Common myeloid progenitor, CD34-positive (primary cell): ENCODE measurements at regions not wholly inside any gene's neighbourhood (a gene's known extent, or its start where the extent isn't known, plus 50 kb on each side); places are given as distances from the start of the nearest gene placed in this dataset.

Experiments
- CTCF ChIA-PET: fragments of 350-600 bp; sonication (Branson Sonifier 250); formaldehyde crosslinking; loops from one replicate; lab custom pipeline; 2021; ENCODE audit warnings: antibody characterized with exemption; lab: Charles Lee
- POLR2A ChIA-PET: fragments of 350-600 bp; sonication (Branson Sonifier 250); formaldehyde crosslinking; loops from one replicate; lab custom pipeline; 2021; ENCODE audit warnings: antibody characterized with exemption; lab: Charles Lee
- DNase-seq, 3 donors: peaks; one replicate each; pipeline versions ENCODE4 v3.0.0 to v3.0.0-alpha.2; 2013
- H3K27ac ChIP-seq, 2 experiments: 1 replicate in 1 of 2; 2 replicates in 1 of 2; pipeline ENCODE4 v1.7.0; 2013; ENCODE audit warnings: inconsistent platforms in 2 of 2, low read length in 2 of 2, mild to moderate bottlenecking in 2 of 2, low read depth in 1 of 2, moderate library complexity in 1 of 2; ENCODE audit not compliant: severe bottlenecking in 2 of 2, insufficient read depth in 1 of 2, poor library complexity in 1 of 2
- H3K27me3 ChIP-seq, 5 experiments: replicated peaks in 2 of 5; 1 replicate in 3 of 5; 2 replicates in 2 of 5; pipeline versions ENCODE4 v1.6.1 to v1.7.0; 2013; ENCODE audit warnings: low read length in 4 of 5, mild to moderate bottlenecking in 2 of 5, moderate library complexity in 2 of 5, inconsistent platforms in 1 of 5; ENCODE audit not compliant: insufficient read depth in 5 of 5, control insufficient read depth in 4 of 5
- H3K36me3 ChIP-seq, 4 experiments: 1 replicate in 2 of 4; 2 replicates in 2 of 4; pipeline versions ENCODE4 v1.6.1 to v1.7.0; 2013; ENCODE audit warnings: low read length in 3 of 4, control low read depth in 1 of 4, mild to moderate bottlenecking in 1 of 4; ENCODE audit not compliant: control insufficient read depth in 4 of 4, insufficient read depth in 4 of 4
- H3K4me1 ChIP-seq, 4 experiments: 1 replicate in 3 of 4; 2 replicates in 1 of 4; pipeline versions ENCODE4 v1.6.1 to v1.7.1; 2013; ENCODE audit warnings: low read length in 3 of 4, mild to moderate bottlenecking in 3 of 4, control low read depth in 1 of 4, inconsistent platforms in 1 of 4, moderate library complexity in 1 of 4; ENCODE audit not compliant: control insufficient read depth in 4 of 4, insufficient read depth in 4 of 4; ENCODE audit errors: control extremely low read depth in 1 of 4
- H3K4me3 ChIP-seq, 7 experiments: 1 replicate in 4 of 7; 2 replicates in 3 of 7; pipeline versions ENCODE4 v1.5.1 to v1.7.0; 2013; ENCODE audit warnings: mild to moderate bottlenecking in 7 of 7, low read length in 6 of 7, moderate library complexity in 6 of 7, inconsistent platforms in 2 of 7, low read depth in 2 of 7, control low read depth in 1 of 7; ENCODE audit not compliant: insufficient read depth in 4 of 7, control insufficient read depth in 1 of 7; ENCODE audit errors: extremely low read depth in 1 of 7
- H3K9me3 ChIP-seq, 5 experiments: 1 replicate in 4 of 5; 2 replicates in 1 of 5; pipeline versions ENCODE4 v1.6.1 to v1.7.1; 2013; ENCODE audit warnings: low read length in 4 of 5, mild to moderate bottlenecking in 2 of 5, inconsistent platforms in 1 of 5, low read depth in 1 of 5, moderate library complexity in 1 of 5; ENCODE audit not compliant: control insufficient read depth in 4 of 5, insufficient read depth in 2 of 5; ENCODE audit errors: control extremely low read depth in 1 of 5
- WGBS: methylation state at CpG from one replicate; pipeline ENCODE4 v1.1.5; 2013; ENCODE audit not compliant: insufficient coverage; 5-methylcytosine and 5-hydroxymethylcytosine counted together

DNA sequence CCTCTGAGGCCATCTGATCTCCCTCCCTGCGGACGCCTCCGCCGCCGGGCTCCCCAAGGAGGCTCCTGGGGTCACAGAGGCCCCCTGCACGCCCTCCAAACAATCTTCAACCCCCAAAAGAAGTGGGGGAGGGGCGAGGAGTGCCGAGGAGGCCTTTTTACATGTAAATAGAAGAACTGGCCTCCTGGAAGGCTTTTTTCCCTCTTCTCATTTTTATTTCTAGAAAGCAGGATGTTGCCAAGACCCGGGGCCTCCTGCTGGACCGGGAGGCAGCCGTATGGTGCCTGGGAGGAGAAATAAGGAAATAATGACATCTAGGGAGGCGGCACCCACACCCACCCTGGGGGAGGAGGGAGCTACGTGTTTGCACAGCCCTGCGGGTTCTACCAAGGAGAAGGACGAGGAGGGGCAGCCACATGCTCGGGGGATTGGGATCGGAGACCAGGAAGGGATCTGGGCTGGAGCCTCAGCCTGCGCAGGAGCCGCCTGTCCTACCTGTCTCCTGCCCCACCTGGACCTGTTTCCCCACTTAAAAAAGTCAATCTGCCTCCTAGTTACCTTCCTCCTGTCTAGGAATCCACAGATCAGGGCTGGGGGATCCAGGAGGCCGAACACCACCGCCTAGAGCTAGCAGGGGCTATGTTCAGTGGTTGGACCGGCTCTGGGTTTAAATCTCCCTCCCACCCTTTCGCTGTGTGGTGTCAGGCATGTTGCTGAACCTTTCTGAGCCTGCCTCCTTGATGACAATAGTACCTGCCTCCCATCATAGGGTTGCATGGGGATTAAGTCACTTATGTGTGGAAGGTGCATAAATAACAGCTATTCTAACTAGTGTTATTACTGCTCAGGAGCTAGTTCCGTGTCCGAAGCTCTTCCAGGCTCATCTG is 175.7 kb upstream of the GSE1 start:
- Histone ChIP-seq H3K4me1 (peaks cover 3 to 23% (median 16%) of the 10 kb centered on the region in 4 experiments), H3K9me3 (no peaks in the 10 kb centered on the region), H3K4me3 (peak overlapping the region in 2 of 7 experiments; percentile 19 to 38), H3K27ac (peak overlapping the region in 1 of 2 experiments; percentile 40), H3K27me3 (no peaks in the 10 kb centered on the region), H3K36me3 (no peaks in the 10 kb centered on the region)
- peak in 2 of 3 donors; percentile 31 to 34 for DNase-seq
- 61% methylated on average over 7 of the region's 25 CpGs for WGBS
- ChIA-PET POLR2A (no interaction called here), CTCF (interaction anchor here (0.9 to 3.6 kb wide), 5 partner anchors 9 to 16 kb away, joined by 3 to 19 read pairs (median 3); no protein-coding TSS in a partner anchor)

- Histone ChIP-seq H3K4me3 (no peak overlapping the region), H3K4me1 (peaks cover 3 to 23% (median 21%) of the 10 kb centered on the region in 4 experiments), H3K36me3 (no peaks in the 10 kb centered on the region), H3K27me3 (no peaks in the 10 kb centered on the region), H3K27ac (no peak overlapping the region), H3K9me3 (no peaks in the 10 kb centered on the region)
- ChIA-PET POLR2A (no interaction called here), CTCF (interaction anchor here (1.0 to 1.1 kb wide), 2 partner anchors 35 to 122 kb away, joined by 4 read pairs; no protein-coding TSS in a partner anchor)
- no peak for DNase-seq
- 96% methylated on average over 5 of the region's 14 CpGs for WGBS
These were observed 174.0 kb upstream of the GSE1 start for GRCh38 chr16:85438981-85439685.

GRCh38 chr16:85440744-85441143 is 172.4 kb upstream of the GSE1 start:
- ChIA-PET POLR2A (interaction anchor here (1.3 kb wide), 1 partner anchor 177 kb away, joined by 3 read pairs; no protein-coding TSS in a partner anchor), CTCF (interaction anchor here (0.9 to 1.8 kb wide), 5 partner anchors 9 to 165 kb away, joined by 3 to 6 read pairs (median 5); no protein-coding TSS in a partner anchor)
- H3K4me3 ChIP-seq: no peak overlapping the region
- H3K27me3 ChIP-seq: no peaks in the 10 kb centered on the region
- H3K27ac ChIP-seq: no peak overlapping the region
- H3K4me1 ChIP-seq: peaks cover 3 to 35% (median 23%) of the 10 kb centered on the region in 4 experiments
- WGBS: 93% methylated on average over 16 of the region's 16 CpGs
- no peak for DNase-seq
- no peaks in the 10 kb centered on the region for H3K36me3 ChIP-seq
- no peaks in the 10 kb centered on the region for H3K9me3 ChIP-seq

DNA sequence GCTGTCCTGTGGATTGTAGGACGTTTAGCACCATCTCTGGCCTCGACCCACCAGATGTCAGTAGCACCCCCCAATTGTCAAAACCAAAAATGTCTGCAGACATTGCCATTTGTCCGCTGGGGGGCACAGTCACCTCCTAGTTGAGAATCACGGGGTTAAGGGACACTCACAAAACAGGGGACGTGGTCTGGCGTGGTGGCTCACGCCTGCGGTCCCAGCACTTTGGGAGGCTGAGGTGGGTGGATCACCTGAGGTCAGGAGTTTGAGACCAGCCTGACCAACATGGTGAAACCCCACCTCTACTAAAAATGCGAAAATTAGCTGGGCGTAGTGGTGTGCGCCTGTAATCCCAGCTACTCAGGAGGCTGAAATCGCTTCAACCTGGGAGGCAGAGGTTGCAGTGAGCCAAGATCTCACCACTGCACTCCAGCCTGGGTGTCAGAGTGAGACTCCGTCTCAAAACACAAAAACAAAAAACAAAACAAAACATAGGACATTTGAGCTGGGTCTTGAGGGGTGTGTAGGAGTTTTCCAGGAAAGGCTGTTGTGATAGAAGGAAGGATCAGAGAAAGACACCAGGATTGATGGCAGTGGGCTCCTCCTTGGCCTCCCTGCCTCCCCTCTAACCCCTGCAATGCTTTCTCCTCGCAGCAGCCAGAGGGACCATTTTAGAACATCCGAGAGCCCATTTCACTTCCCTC is 171.8 kb upstream of the GSE1 start:
- Histone ChIP-seq H3K27ac (no peak overlapping the region), H3K36me3 (no peaks in the 10 kb centered on the region), H3K4me1 (peaks cover 3 to 33% (median 25%) of the 10 kb centered on the region in 4 experiments), H3K4me3 (no peak overlapping the region), H3K27me3 (no peaks in the 10 kb centered on the region), H3K9me3 (no peaks in the 10 kb centered on the region)
- ChIA-PET CTCF (interaction anchor here (0.9 to 1.8 kb wide), 6 partner anchors 10 to 169 kb away, joined by 3 to 6 read pairs (median 4); no protein-coding TSS in a partner anchor), POLR2A (interaction anchor here (1.3 kb wide), 1 partner anchor 176 kb away, joined by 3 read pairs; no protein-coding TSS in a partner anchor)
- 86% methylated on average over 10 of the region's 15 CpGs for WGBS
- DNase-seq: peak in 2 of 3 donors; percentile 42 to 49

DNA sequence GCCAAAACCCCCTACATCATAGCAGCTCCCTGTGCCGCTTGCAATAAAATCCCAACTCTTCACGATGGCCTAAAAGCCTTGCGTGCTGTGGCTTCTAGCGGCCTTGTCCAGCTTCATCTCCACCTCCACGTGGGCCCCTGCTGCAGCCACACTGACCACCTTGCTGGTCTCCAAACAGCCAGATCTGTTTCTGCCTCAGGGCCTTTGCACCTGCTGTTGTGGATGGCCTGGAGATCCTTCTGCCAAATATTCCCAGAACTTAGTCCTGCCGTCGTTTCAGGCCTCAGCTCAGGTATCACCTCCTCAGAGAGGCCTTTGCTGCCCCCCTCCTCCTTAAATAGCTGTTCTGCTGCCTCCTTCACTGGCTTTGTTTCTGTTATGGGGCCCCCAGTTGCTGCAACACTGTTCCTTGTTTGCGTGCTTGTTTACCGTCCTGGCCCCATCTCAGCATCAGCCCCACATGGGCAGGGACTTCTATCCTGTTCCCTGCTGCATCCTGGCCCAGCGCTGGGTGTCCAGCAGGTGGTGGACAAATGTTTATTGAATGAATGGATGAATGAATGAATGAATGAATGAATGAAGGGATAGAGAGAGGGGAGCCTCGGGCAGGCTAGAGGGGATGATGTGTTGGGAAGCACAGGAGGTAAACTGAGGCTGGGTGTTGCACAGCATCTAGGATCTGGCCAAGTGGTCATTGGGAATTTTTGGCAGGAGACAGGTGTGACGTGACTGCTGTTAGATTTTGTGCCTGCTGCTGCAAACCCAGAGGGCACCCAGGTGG is 171.0 kb upstream of the GSE1 start:
- ChIA-PET POLR2A (no interaction called here), CTCF (interaction anchor here (0.7 to 1.5 kb wide), 7 partner anchors 11 to 174 kb away, joined by 3 to 5 read pairs (median 3); no protein-coding TSS in a partner anchor)
- 97% methylated on average over 12 of the region's 12 CpGs for WGBS

GRCh38 chr16:85443116-85443515 is 170.0 kb upstream of the GSE1 start:
- Histone ChIP-seq H3K36me3 (no peaks in the 10 kb centered on the region), H3K4me3 (no peak overlapping the region), H3K27ac (no peak overlapping the region), H3K9me3 (no peaks in the 10 kb centered on the region), H3K4me1 (peaks cover 0 to 38% (median 29%) of the 10 kb centered on the region in 4 experiments), H3K27me3 (no peaks in the 10 kb centered on the region)
- POLR2A ChIA-PET: no interaction called here
- WGBS: 90% methylated on average over 8 of the region's 11 CpGs
- DNase-seq: no peak
- CTCF ChIA-PET: interaction anchor here (0.7 to 1.5 kb wide), 2 partner anchors 27 to 173 kb away, joined by 3 read pairs; no protein-coding TSS in a partner anchor

More for the DNA sequence above, 171.0 kb upstream of the GSE1 start:
- H3K9me3 ChIP-seq: no peaks in the 10 kb centered on the region
- no peaks in the 10 kb centered on the region for H3K27me3 ChIP-seq
- H3K27ac ChIP-seq: no peak overlapping the region
- no peak for DNase-seq
- H3K4me3 ChIP-seq: no peak overlapping the region
- peaks cover 3 to 34% (median 27%) of the 10 kb centered on the region in 4 experiments for H3K4me1 ChIP-seq
- no peaks in the 10 kb centered on the region for H3K36me3 ChIP-seq
